Large intestine (tissue), 3 donors: ENCODE measurements at regions not wholly inside any gene's neighbourhood (a gene's known extent, or its start where the extent isn't known, plus 50 kb on each side); places are given as distances from the start of the nearest gene placed in this dataset.
"Not testable (repeated sequence)": the region's sequence is repeated elsewhere in the genome, so short reads cannot be mapped to it uniquely, and the experiment has no call there.

ENCODE experiments used
- DNase-seq, 2 donors: peaks; one replicate each; pipeline versions ENCODE4 v3.0.0 to v3.0.0-alpha.2; 2013
- H3K27ac ChIP-seq: one replicate; pipeline ENCODE4 v1.5.1; 2013; ENCODE audit warnings: low read length
- H3K27me3 ChIP-seq: 2 replicates; pipeline ENCODE4 v1.6.1; 2013; ENCODE audit warnings: low read length; ENCODE audit not compliant: control insufficient read depth, insufficient read depth
- H3K36me3 ChIP-seq: 2 replicates; pipeline ENCODE4 v1.6.1; 2013; ENCODE audit warnings: low read length; ENCODE audit not compliant: control insufficient read depth, insufficient read depth
- H3K4me1 ChIP-seq: one replicate; pipeline ENCODE4 v1.6.1; 2013; ENCODE audit warnings: low read length; ENCODE audit not compliant: control insufficient read depth, insufficient read depth
- H3K4me3 ChIP-seq: one replicate; pipeline ENCODE4 v1.5.1; 2013; ENCODE audit warnings: low read length
- H3K9me3 ChIP-seq: one replicate; pipeline ENCODE4 v1.6.1; 2013; ENCODE audit warnings: mild to moderate bottlenecking, low read depth, low read length, moderate library complexity; ENCODE audit not compliant: control insufficient read depth
- WGBS: methylation state at CpG from one replicate; pipeline ENCODE4 v1.1.5; 2013; ENCODE audit warnings: low lambda C conversion rate; ENCODE audit not compliant: insufficient coverage; 5-methylcytosine and 5-hydroxymethylcytosine counted together

DNA sequence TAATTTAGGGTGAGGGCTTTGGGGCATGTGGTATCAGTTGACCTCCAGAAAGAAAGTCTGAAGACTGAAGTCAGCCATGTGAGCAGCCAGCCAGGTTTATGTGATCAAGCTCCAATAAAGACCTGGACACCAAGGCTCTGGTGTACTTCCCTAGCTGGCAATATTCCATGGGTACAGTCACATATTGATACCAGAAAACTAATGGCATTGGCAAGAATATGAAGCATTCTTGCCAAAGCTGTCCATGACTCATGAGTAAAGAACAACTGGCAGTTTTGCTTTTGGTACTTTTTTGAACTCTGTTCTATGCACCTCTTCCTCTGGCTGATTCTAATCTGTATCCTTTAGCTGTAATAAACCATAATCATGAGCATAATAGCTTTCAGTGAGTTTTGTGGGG lies 415.3 kb upstream of the CAMK1G start:
- no peaks in the 10 kb centered on the region for H3K27me3 ChIP-seq
- DNase-seq, result no peak

DNA sequence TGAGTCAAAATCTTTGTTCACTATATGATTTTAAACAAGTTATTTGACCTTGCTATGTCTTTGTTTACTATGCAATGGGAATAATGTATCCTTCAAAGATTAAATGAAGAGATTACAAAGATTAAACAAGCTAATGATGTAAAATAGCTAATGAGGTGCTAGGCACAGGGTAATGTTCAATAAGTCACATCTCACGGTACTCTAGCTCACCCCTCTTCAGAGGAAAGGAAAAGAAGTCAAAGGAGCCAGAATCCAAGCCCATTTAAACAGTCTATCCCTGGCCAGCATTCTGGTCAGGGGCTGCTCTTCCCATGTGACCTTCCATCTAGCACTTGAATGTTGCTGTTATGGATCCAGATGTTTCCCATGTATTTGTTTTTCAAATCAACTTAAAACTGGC lies 412.4 kb upstream of the CAMK1G start:
- H3K9me3 ChIP-seq, result peaks cover 4% of the 10 kb centered on the region
- H3K4me1 ChIP-seq, result no peaks in the 10 kb centered on the region
- no peak overlapping the region for H3K4me3 ChIP-seq
- no peaks in the 10 kb centered on the region for H3K36me3 ChIP-seq
- DNase-seq, result no peak
- H3K27ac ChIP-seq, result no peak overlapping the region
- 0% methylated on average over 1 of the region's 1 CpG for WGBS
- H3K27me3 ChIP-seq, result no peaks in the 10 kb centered on the region

More for the DNA sequence above, 415.3 kb upstream of the CAMK1G start:
- Histone ChIP-seq H3K4me1 (no peaks in the 10 kb centered on the region), H3K4me3 (no peak overlapping the region), H3K9me3 (no peaks in the 10 kb centered on the region), H3K36me3 (no peaks in the 10 kb centered on the region), H3K27ac (no peak overlapping the region)

DNA sequence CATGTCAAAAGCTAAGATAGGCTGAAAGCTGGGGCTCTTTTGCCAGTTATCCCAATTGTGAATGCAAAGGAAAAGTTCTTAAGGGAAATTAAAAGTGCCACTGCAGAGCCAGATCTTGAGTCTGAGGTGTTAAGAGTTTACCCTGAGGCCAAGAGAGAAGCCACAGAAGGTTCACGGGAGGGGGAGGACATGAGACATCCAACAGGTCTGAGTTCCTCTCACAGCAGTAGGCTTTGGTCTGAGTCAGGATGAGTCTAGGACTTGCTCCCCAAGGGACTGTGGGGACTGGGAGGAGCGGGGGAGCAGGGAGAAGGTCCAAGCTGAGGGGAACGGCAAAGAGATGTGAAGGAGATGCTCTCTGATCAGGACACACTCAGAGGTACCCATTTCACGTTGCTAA lies 411.2 kb upstream of the CAMK1G start:
- no peak overlapping the region for H3K4me3 ChIP-seq
- no peak for DNase-seq
- H3K27ac ChIP-seq, result no peak overlapping the region
- H3K4me1 ChIP-seq, result no peaks in the 10 kb centered on the region
- H3K36me3 ChIP-seq, result no peaks in the 10 kb centered on the region
- no peaks in the 10 kb centered on the region for H3K27me3 ChIP-seq
- peaks cover 4% of the 10 kb centered on the region for H3K9me3 ChIP-seq
- WGBS, result no CpG with 5 or more reads among the region's 4 CpGs

DNA sequence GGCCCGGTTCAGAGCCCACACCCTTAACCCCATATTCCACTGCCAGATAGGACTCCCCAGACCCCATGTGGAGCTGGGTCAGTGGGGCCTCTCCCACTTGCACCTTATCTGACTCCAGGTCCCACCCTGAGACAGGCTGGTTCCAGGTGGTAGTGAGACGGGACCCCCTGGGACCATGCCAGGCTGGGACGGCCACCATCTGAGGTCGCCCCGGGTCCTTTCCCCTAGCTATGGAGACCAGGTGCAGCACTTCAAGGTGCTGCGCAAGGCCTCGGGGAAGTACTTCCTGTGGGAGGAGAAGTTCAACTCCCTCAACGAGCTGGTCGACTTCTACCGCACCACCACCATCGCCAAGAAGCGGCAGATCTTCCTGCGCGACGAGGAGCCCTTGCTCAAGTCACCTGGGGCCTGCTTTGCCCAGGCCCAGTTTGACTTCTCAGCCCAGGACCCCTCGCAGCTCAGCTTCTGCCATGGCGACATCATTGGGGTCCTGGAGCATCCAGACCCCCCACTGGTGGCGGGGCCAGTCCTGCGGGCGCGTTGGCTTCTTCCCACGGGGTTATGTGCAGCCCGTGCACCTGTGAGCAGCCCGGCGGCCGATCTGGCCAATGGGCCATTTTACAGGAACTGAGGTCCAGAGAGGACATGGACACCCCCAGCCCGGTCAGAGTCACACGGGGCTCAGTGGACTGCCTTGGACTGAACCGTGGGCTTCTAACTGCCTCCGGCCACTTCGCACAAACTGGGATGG lies 410.5 kb upstream of the CAMK1G start:
- WGBS, result no CpG with 5 or more reads among the region's 31 CpGs
- not testable (repeated sequence) for H3K4me3 ChIP-seq, H3K36me3 ChIP-seq

DNA sequence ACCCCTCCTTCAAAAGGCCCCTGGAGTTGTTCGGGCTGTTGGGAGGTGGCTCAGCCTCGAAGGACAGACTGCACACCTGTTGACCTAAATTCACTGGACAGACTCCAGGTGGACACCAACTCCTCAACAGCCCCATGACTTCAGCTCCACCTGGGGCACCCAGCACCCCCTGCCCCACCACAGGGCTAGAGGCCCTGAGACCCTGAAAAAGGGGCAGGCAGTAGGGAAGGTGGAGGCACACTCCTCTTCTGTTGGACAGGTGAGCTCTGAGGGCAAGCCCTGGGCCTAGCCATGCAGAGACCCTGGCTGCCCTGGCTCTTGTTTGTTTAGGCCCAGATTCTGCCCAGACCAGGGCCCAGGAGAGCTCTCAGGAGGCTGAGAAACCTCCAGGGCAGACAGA lies 409.7 kb upstream of the CAMK1G start:
- not testable (repeated sequence) for H3K4me3 ChIP-seq, H3K27me3 ChIP-seq, H3K9me3 ChIP-seq, DNase-seq, H3K27ac ChIP-seq, H3K36me3 ChIP-seq, H3K4me1 ChIP-seq
- no CpG with 5 or more reads among the region's 2 CpGs for WGBS

More for the DNA sequence above, 410.5 kb upstream of the CAMK1G start:
- not testable (repeated sequence) for DNase-seq, H3K4me1 ChIP-seq, H3K27ac ChIP-seq, H3K9me3 ChIP-seq, H3K27me3 ChIP-seq

DNA sequence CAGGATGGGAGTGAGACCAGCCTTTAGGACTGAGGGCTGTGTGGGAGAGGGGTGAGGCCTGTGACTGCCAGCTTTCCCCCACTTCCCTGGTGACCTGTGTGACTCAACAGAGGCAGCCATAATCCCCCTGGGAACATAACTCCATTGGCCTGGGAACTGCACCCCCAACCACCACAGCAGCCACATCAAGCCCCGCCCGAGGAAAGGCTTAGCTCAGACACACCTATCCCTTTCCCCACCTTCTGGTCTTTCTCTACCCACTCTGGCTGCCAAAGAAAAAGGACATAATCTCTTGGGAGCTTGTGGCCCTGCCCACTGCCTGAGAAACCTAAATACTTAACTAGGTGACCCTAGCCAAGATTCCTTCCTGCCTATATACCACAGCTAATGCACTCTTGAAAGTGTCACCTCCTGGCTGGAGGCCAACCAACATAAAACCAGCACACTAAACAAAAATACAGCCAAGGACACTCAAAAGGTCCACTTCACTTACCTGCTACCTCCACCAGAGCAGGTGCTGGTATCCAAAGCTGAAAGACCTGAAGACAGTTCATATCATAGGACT lies 406.6 kb upstream of the CAMK1G start:
- Histone ChIP-seq H3K4me3 (no peak overlapping the region), H3K36me3 (no peaks in the 10 kb centered on the region)
- WGBS, result no CpG with 5 or more reads among the region's 2 CpGs

DNA sequence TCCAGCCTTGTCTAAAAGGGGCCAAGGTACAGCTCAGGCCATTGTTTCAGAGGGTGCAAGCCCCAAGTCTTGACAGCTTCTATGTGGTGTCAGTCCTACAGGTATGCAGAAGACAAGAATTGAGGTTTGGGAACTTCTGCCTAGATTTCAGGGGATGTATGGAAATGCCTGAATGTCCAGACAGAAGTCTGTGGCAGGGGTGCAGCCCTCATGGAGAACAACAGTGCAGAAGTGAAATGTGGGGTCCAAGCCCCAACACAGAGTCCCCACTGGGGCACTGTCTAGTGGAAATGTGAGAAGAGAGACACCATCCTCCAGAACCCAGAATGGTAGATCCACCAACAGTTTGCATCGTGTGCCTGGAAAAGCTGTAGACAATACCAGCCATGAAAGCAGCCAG lies 400.3 kb upstream of the CAMK1G start:
- no CpG with 5 or more reads among the region's 1 CpG for WGBS
- Histone ChIP-seq H3K4me1 (no peaks in the 10 kb centered on the region), H3K9me3 (no peaks in the 10 kb centered on the region), H3K4me3 (no peak overlapping the region), H3K27me3 (no peaks in the 10 kb centered on the region), H3K27ac (no peak overlapping the region), H3K36me3 (no peaks in the 10 kb centered on the region)
- no peak for DNase-seq

More for the DNA sequence above, 406.6 kb upstream of the CAMK1G start:
- H3K27ac ChIP-seq, result no peak overlapping the region
- no peaks in the 10 kb centered on the region for H3K27me3 ChIP-seq
- no peak for DNase-seq
- H3K4me1 ChIP-seq, result no peaks in the 10 kb centered on the region
- H3K9me3 ChIP-seq, result peaks cover 4% of the 10 kb centered on the region

DNA sequence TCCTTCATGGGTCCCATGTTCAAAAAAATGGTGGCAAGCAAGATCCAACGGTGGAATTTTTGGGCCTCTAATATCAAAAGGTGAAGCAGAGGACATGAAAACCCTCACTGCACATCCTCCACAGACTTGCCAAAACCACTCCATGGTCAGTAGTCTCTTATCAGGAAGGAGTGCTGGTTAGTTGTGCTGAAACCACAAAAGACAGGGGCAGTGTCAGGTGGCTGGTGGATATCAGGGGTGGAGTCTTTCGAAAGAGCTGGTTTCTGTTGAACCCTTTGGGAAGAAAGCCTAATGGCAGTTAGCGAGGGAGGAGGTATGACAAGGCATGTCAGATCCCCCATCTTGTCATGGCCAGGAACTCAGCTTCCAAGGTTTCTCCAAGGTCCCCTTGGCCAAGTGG lies 395.9 kb upstream of the CAMK1G start:
- no CpG with 5 or more reads among the region's 3 CpGs for WGBS
- Histone ChIP-seq H3K4me3 (no peak overlapping the region), H3K9me3 (no peaks in the 10 kb centered on the region), H3K36me3 (no peaks in the 10 kb centered on the region), H3K4me1 (peaks cover 4% of the 10 kb centered on the region), H3K27ac (no peak overlapping the region), H3K27me3 (no peaks in the 10 kb centered on the region)
- no peak for DNase-seq

DNA sequence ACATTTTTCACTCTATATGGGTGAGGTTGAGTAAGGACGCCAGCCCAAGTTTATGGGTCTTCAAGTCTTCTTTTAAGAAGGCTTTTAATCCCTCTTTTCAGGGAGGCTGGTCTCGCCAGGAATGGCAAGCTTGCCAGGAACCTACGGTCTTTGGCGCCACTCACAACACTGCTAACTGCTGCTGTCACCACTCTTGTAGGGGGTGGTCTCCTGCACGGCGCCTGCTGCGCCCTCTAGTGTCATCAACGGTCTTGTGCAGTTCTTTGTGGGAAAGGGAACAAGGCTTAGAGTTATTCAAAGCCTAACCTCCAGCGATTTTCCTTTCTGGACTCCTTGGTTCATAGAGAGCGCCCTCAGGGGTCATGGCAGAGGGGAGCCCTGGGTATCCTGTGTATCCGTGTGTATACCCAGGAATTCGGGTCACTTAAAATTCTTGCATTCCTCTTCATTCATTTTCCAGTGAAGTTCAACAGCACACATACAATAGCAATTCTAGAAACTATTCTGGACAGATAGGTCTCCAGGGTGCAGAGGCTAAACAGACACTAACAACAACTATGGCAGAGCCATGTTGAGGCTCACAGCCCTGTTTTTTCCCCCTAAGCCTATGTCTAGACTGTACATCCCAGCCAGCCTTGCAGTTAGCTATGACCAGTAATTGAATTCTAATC lies 392.8 kb upstream of the CAMK1G start:
- peak; percentile 11 to 29 for DNase-seq
- no peaks in the 10 kb centered on the region for H3K27me3 ChIP-seq
- WGBS, result no CpG with 5 or more reads among the region's 12 CpGs
- peaks cover 4% of the 10 kb centered on the region for H3K4me1 ChIP-seq
- no peak overlapping the region for H3K27ac ChIP-seq
- H3K9me3 ChIP-seq, result peaks cover 12% of the 10 kb centered on the region
- H3K36me3 ChIP-seq, result no peaks in the 10 kb centered on the region
- H3K4me3 ChIP-seq, result no peak overlapping the region

DNA sequence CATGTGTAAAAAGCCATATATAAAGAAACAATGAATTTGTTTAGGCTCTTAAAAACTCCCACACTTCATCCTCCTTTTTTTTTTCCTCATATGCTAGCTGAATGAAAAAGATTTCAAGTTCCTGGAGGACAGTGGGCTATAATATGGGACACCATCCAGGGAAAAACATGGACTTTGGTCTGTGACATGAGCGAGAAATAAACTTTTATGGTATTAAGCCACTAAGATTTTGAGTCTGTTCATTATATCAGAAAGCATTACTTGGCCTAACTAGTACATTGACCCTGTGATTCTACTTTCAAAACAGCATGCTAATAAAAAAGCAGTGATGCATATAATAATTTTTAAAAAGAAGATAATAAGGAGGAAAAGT lies 392.3 kb upstream of the CAMK1G start:
- DNase-seq, result peak; percentile 24 to 54
- H3K4me3 ChIP-seq, result no peak overlapping the region

DNA sequence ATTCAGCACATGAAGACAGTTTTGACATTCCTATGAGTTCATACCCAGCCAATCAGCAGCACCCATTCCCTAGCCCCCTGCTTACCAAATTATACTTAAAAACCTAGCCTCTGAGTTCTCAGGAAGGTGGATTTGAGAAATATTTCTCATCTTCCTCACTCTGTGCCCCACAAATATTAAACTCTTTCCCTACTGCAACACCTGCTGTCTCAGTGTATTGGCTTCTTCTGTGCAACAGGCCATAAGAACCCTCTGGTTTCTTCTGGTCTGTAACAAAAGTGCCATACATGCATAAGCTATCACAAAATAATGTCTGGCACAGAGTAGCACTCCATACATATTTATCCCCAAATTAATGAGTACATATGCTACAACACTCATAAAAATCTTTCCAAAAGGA lies 387.4 kb upstream of the CAMK1G start:
- H3K9me3 ChIP-seq, result peaks cover 19% of the 10 kb centered on the region

More for the DNA sequence above, 392.3 kb upstream of the CAMK1G start:
- Histone ChIP-seq H3K36me3 (no peaks in the 10 kb centered on the region), H3K27me3 (no peaks in the 10 kb centered on the region), H3K27ac (no peak overlapping the region), H3K9me3 (peaks cover 15% of the 10 kb centered on the region), H3K4me1 (peaks cover 4% of the 10 kb centered on the region)
- 33% methylated on average over 1 of the region's 1 CpG for WGBS

More for the DNA sequence above, 387.4 kb upstream of the CAMK1G start:
- H3K27me3 ChIP-seq, result no peaks in the 10 kb centered on the region
- no peak overlapping the region for H3K27ac ChIP-seq
- H3K4me1 ChIP-seq, result no peaks in the 10 kb centered on the region
- H3K36me3 ChIP-seq, result no peaks in the 10 kb centered on the region
- H3K4me3 ChIP-seq, result no peak overlapping the region
- no peak for DNase-seq
